ENCODE measurements at regions not wholly inside any gene's neighbourhood (a gene's known extent, or its start where the extent isn't known, plus 50 kb on each side); places are given as distances from the start of the nearest gene placed in this dataset.
"Not testable (repeated sequence)": the region's sequence is repeated elsewhere in the genome, so short reads cannot be mapped to it uniquely, and the experiment has no call there.

GRCh38 chr2:195092341-195092740 is 564.7 kb upstream of the SLC39A10 start:
- no peak for DNase-seq
- no peaks in the 10 kb centered on the region for H3K36me3 ChIP-seq (ENCODE audit: control insufficient read depth, insufficient read depth, low read length)
- H3K36me3 Mint-ChIP-seq (ENCODE audit: insufficient read depth, unreplicated experiment): no peaks in the 10 kb centered on the region
- no peak overlapping the region for H3K27ac Mint-ChIP-seq (ENCODE audit: unreplicated experiment)
- no peaks in the 10 kb centered on the region for H3K9me3 ChIP-seq
- TF ChIP-seq CTCF (IDR thresholded peaks at IDR 0.05; ENCODE audit: insufficient read depth in 1 of 2, low read depth in 1 of 2, low read length in 1 of 2, severe bottlenecking in 1 of 2, unreplicated experiment in 1 of 2): peak in 1 of 2 experiments; percentile 13
- no TSS peak for BruUV-seq (replicated peaks)
- ChIA-PET POLR2A (no interaction called here), CTCF (interaction anchor here (0.6 to 1.0 kb wide), 5 partner anchors 98 to 672 kb away, joined by 5 to 8 read pairs (median 5); partner anchors contain the start of gene SLC39A10)
- H3K4me1 ChIP-seq: no peaks in the 10 kb centered on the region
- no peaks in the 10 kb centered on the region for H3K27me3 Mint-ChIP-seq (ENCODE audit: insufficient read depth, unreplicated experiment)
- no peak overlapping the region for H3K4me3 ChIP-seq (ENCODE audit: low read depth, low read length)
- intact Hi-C loops (cut with micrococcal nuclease; ENCODE audit: unreplicated experiment): loop anchor here (1.0 to 5.0 kb wide), 2 partner anchors 212 to 225 kb away; no protein-coding TSS in a partner anchor
- H3K27me3 ChIP-seq (replicated peaks; ENCODE audit: control insufficient read depth, insufficient read depth, low read length): no peaks in the 10 kb centered on the region
- no peak overlapping the region for H3K4me3 Mint-ChIP-seq (ENCODE audit: unreplicated experiment)
- H3K9me3 Mint-ChIP-seq (ENCODE audit: unreplicated experiment): no peaks in the 10 kb centered on the region
- H3K4me1 Mint-ChIP-seq (ENCODE audit: low read depth, unreplicated experiment): no peaks in the 10 kb centered on the region

DNA sequence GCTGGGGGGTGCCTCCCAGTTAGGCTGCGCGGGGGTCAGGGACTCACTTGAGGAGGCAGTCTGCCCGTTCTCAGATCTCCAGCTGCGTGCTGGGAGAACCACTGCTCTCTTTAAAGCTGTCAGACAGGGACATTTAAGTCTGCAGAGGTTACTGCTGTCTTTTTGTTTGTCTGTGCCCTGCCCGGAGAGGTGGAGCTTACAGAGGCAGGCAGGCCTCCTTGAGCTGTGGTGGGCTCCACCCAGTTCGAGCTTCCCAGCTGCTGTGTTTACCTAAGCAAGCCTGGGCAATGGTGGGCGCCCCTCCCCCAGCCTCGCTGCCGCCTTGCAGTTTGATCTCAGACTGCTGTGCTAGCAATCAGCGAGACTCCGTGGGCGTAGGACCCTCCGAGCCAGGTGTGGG is 584.2 kb upstream of the SLC39A10 start:
- H3K27me3 Mint-ChIP-seq (ENCODE audit: insufficient read depth, unreplicated experiment); H3K4me1 Mint-ChIP-seq (ENCODE audit: low read depth, unreplicated experiment); H3K36me3 ChIP-seq (ENCODE audit: control insufficient read depth, insufficient read depth, low read length); CTCF ChIA-PET; H3K27ac Mint-ChIP-seq (ENCODE audit: unreplicated experiment); intact Hi-C loops (cut with micrococcal nuclease; ENCODE audit: unreplicated experiment); H3K9me3 ChIP-seq; BruUV-seq (replicated peaks); H3K27me3 ChIP-seq (replicated peaks; ENCODE audit: control insufficient read depth, insufficient read depth, low read length); H3K36me3 Mint-ChIP-seq (ENCODE audit: insufficient read depth, unreplicated experiment); H3K4me3 Mint-ChIP-seq (ENCODE audit: unreplicated experiment); DNase-seq; H3K9me3 Mint-ChIP-seq (ENCODE audit: unreplicated experiment); H3K4me3 ChIP-seq (ENCODE audit: low read depth, low read length); H3K4me1 ChIP-seq; POLR2A ChIA-PET: not testable (repeated sequence)

DNA sequence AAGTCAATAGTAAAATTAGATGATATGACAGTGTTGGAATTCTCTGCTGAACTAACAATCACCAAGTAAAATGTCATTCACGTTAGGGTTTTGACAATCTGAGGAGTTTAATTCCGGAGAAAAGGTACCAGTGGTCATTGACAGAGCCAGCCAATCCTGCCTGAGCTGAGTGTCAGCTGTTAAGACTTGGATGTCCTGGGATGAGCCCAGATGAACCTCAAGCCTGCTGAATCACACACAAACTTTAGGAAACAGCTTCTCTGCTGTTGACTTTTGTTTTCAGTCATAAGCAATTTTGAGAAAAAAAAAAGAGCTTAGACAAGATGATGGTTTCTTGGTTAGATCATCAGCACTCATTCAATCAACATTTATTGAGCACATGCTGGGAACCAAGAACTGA is 600.0 kb upstream of the SLC39A10 start:
- Mint-ChIP-seq H3K4me1 (ENCODE audit: low read depth, unreplicated experiment) (no peaks in the 10 kb centered on the region), H3K36me3 (ENCODE audit: insufficient read depth, unreplicated experiment) (no peaks in the 10 kb centered on the region), H3K4me3 (ENCODE audit: unreplicated experiment) (no peak overlapping the region), H3K27me3 (ENCODE audit: insufficient read depth, unreplicated experiment) (no peaks in the 10 kb centered on the region), H3K27ac (ENCODE audit: unreplicated experiment) (no peak overlapping the region), H3K9me3 (ENCODE audit: unreplicated experiment) (no peaks in the 10 kb centered on the region)
- BruUV-seq (replicated peaks): no TSS peak
- intact Hi-C loops (cut with micrococcal nuclease; ENCODE audit: unreplicated experiment): no loop called here
- no peaks in the 10 kb centered on the region for H3K36me3 ChIP-seq (ENCODE audit: control insufficient read depth, insufficient read depth, low read length)
- H3K9me3 ChIP-seq: no peaks in the 10 kb centered on the region
- no peak for TF ChIP-seq CTCF (IDR thresholded peaks at IDR 0.05; ENCODE audit: insufficient read depth in 1 of 2, low read depth in 1 of 2, low read length in 1 of 2, severe bottlenecking in 1 of 2, unreplicated experiment in 1 of 2)
- no peak for DNase-seq
- POLR2A ChIA-PET: no interaction called here
- H3K27me3 ChIP-seq (replicated peaks; ENCODE audit: control insufficient read depth, insufficient read depth, low read length): no peaks in the 10 kb centered on the region
- CTCF ChIA-PET: no interaction called here
- H3K4me1 ChIP-seq: no peaks in the 10 kb centered on the region
- no peak overlapping the region for H3K4me3 ChIP-seq (ENCODE audit: low read depth, low read length)

DNA sequence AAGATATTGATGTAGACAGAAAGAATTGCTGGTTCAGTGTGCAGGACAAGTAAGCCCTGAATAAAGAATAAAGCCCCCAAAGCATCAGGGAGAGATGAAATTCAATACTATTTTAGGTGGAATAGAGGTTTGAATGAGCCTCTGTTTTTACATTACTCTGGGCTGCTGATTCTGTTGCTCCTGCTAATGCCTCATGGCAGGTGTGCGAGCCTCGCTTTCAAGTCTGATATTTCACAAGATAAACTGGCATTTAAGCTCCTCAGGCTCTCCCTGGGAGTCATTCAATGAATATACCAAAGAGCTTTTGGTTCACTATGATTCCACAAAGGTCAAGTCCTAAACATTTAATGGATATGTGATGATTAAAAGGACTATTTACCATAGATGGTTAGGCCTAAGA is 601.0 kb upstream of the SLC39A10 start:
- H3K4me3 ChIP-seq (ENCODE audit: low read depth, low read length): no peak overlapping the region
- H3K27me3 ChIP-seq (replicated peaks; ENCODE audit: control insufficient read depth, insufficient read depth, low read length): no peaks in the 10 kb centered on the region
- CTCF ChIA-PET: no interaction called here
- DNase-seq: no peak
- no peaks in the 10 kb centered on the region for H3K36me3 Mint-ChIP-seq (ENCODE audit: insufficient read depth, unreplicated experiment)
- intact Hi-C loops (cut with micrococcal nuclease; ENCODE audit: unreplicated experiment): no loop called here
- H3K9me3 ChIP-seq: no peaks in the 10 kb centered on the region
- H3K27me3 Mint-ChIP-seq (ENCODE audit: insufficient read depth, unreplicated experiment): no peaks in the 10 kb centered on the region
- no peak for TF ChIP-seq CTCF (IDR thresholded peaks at IDR 0.05; ENCODE audit: insufficient read depth in 1 of 2, low read depth in 1 of 2, low read length in 1 of 2, severe bottlenecking in 1 of 2, unreplicated experiment in 1 of 2)
- H3K9me3 Mint-ChIP-seq (ENCODE audit: unreplicated experiment): no peaks in the 10 kb centered on the region
- H3K4me1 Mint-ChIP-seq (ENCODE audit: low read depth, unreplicated experiment): no peaks in the 10 kb centered on the region
- POLR2A ChIA-PET: no interaction called here
- no peak overlapping the region for H3K27ac Mint-ChIP-seq (ENCODE audit: unreplicated experiment)
- no TSS peak for BruUV-seq (replicated peaks)
- H3K36me3 ChIP-seq (ENCODE audit: control insufficient read depth, insufficient read depth, low read length): no peaks in the 10 kb centered on the region
- no peaks in the 10 kb centered on the region for H3K4me1 ChIP-seq
- no peak overlapping the region for H3K4me3 Mint-ChIP-seq (ENCODE audit: unreplicated experiment)
